A204.1 (cell line): ENCODE measurements at regions not wholly inside any gene's neighbourhood (a gene's known extent, or its start where the extent isn't known, plus 50 kb on each side); places are given as distances from the start of the nearest gene placed in this dataset.

ENCODE experiments used
- FAIRE-seq: peaks from 2 replicates; lab custom pipeline; 2012; peaks lifted over from hg19 to GRCh38; lab: Jason Lieb, UNC

GRCh38 chrX:17206584-17206983 is 168.4 kb upstream of the NHS start:
- FAIRE-seq: no peak

GRCh38 chrX:17214962-17215361 is 160.0 kb upstream of the NHS start:
- no peak for FAIRE-seq

GRCh38 chrX:17226736-17227135 is 148.3 kb upstream of the NHS start:
- no peak for FAIRE-seq

GRCh38 chrX:17237146-17237545 is 137.9 kb upstream of the NHS start:
- no peak for FAIRE-seq

GRCh38 chrX:17242470-17242869 is 132.5 kb upstream of the NHS start:
- peak; percentile 83 for FAIRE-seq

GRCh38 chrX:17247144-17247543 is 127.9 kb upstream of the NHS start:
- FAIRE-seq: no peak

- FAIRE-seq: no peak
Observed at GRCh38 chrX:17262123-17262522, 112.9 kb upstream of the NHS start.

- FAIRE-seq: no peak
Observed at GRCh38 chrX:17266136-17266535, 108.9 kb upstream of the NHS start.

GRCh38 chrX:17278961-17279360 is 96.0 kb upstream of the NHS start:
- no peak for FAIRE-seq

- FAIRE-seq: no peak
Observed at GRCh38 chrX:17285983-17286382, 89.0 kb upstream of the NHS start.

GRCh38 chrX:17291171-17291900 is 83.7 kb upstream of the NHS start:
- FAIRE-seq: no peak

GRCh38 chrX:17292111-17292527 is 82.9 kb upstream of the NHS start:
- no peak for FAIRE-seq

- FAIRE-seq: no peak
Observed at GRCh38 chrX:17294561-17294960, 80.4 kb upstream of the NHS start.

- no peak for FAIRE-seq
Observed at GRCh38 chrX:17295791-17296190, 79.2 kb upstream of the NHS start.

- FAIRE-seq: no peak
Observed at GRCh38 chrX:17298564-17298963, 76.4 kb upstream of the NHS start.

GRCh38 chrX:17299206-17299605 is 75.8 kb upstream of the NHS start:
- FAIRE-seq: no peak

GRCh38 chrX:17323397-17323796 is 51.6 kb upstream of the NHS start:
- no peak for FAIRE-seq
